ENCODE measurements at regions not wholly inside any gene's neighbourhood (a gene's known extent, or its start where the extent isn't known, plus 50 kb on each side); places are given as distances from the start of the nearest gene placed in this dataset.

DNA sequence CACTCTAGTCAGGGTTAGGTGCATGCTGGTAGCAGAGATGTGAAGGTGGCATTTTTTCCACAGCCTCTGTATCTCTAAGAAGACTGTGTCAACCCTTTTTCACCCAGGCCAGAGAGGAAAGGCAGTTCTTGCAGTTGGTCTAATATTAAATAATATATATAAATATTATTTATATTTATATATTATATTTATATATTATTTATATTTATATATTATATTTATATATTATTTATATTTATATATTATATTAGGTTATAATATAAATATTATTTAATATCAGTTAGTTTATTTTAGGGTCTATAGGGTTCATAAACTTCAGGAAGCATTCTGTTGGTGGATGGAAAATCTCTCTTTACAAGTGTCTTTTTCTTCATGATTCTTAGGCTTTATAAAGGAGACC lies 218.6 kb upstream of the DMRTA1 start:
- intact Hi-C loops (cut with micrococcal nuclease), result no loop called here
- Histone ChIP-seq H3K36me3 (ENCODE audit: control insufficient read depth in 1 of 2, insufficient read depth in 2 of 2, low read length in 2 of 2) (no peaks in the 10 kb centered on the region), H3K4me2 (ENCODE audit: low read length) (no peak overlapping the region), H3K4me3 (replicated peaks in 1 of 2; ENCODE audit: low read depth in 1 of 2, low read length in 2 of 2) (no peak overlapping the region), H3K4me1 (ENCODE audit: control insufficient read depth in 1 of 2, insufficient read depth in 2 of 2, low read length in 2 of 2) (no peaks in the 10 kb centered on the region), H4K20me1 (ENCODE audit: insufficient read depth) (no peaks in the 10 kb centered on the region), H3K9ac (ENCODE audit: low read length) (no peak overlapping the region), H3K27me3 (ENCODE audit: insufficient read depth, low read length) (no peaks in the 10 kb centered on the region), H3K27ac (ENCODE audit: low read depth, low read length) (no peak overlapping the region), H2AFZ (ENCODE audit: low read depth, low read length, poor library complexity, severe bottlenecking) (peak overlapping the region; percentile 62), H3K79me2 (ENCODE audit: insufficient read depth, low read length) (no peaks in the 10 kb centered on the region), H3K9me3 (ENCODE audit: control insufficient read depth in 1 of 2, insufficient read depth in 1 of 2, low read depth in 1 of 2, low read length in 2 of 2) (peaks cover 4 to 5% of the 10 kb centered on the region in 2 experiments; a peak in 3 of 4 replicates), H3K9me2 (ENCODE audit: insufficient read depth) (no peaks in the 10 kb centered on the region)
- ATAC-seq (no peak), DNase-seq (ENCODE audit: low read depth, low spot score) (no peak)
- TF ChIP-seq FOSL1 (IDR thresholded peaks at IDR 0.05; ENCODE audit: low read depth), result no peak
- no peak for TF ChIP-seq CEBPB (IDR thresholded peaks at IDR 0.05; ENCODE audit: low read depth)
- TF ChIP-seq CBX3 (IDR thresholded peaks at IDR 0.05; ENCODE audit: low read depth), result no peak
- TF ChIP-seq SIN3A (IDR thresholded peaks at IDR 0.05; ENCODE audit: low read depth), result no peak
- no peak for TF ChIP-seq EGR1 (IDR thresholded peaks at IDR 0.05; ENCODE audit: low read depth)
- TF ChIP-seq SRF (IDR thresholded peaks at IDR 0.05; ENCODE audit: low read depth), result no peak
- no peak for TF ChIP-seq ELF1 (IDR thresholded peaks at IDR 0.05; ENCODE audit: borderline replicate concordance, low read depth)
- TF ChIP-seq ZNF274 (IDR thresholded peaks at IDR 0.05; ENCODE audit: low read depth, low read length), result no peak
- POLR2A ChIA-PET, result no interaction called here
- no TSS peak for BruUV-seq (replicated peaks)
- RAD21 ChIA-PET (ENCODE audit: low non-redundant PET in 1 of 2, low total read pairs in 2 of 2, uncharacterized antibody in 2 of 2, unreplicated experiment in 2 of 2), result no interaction called here
- CTCF ChIA-PET, result interaction anchor here (1.9 kb wide), 1 partner anchor 16 kb away, joined by 7 read pairs; no protein-coding TSS in a partner anchor

DNA sequence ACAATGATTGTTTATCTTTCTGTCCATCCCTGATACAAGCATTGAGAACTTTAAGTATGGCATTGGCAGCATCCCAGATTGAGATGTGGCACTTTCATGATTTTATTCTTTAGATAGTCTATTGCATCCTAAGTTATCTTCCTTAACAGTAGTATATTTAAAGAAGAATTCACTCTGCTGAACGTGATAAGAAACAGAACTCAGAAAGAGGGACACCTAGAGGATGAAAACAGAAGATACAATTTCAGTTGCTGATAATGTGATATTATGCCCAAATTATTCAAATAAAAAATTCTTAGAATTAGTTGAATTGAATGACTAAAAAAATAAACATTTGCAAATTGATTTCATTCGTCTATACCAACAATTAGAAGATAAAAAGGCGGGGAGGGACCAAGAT lies 218.1 kb upstream of the DMRTA1 start:
- ATAC-seq (0 out of 2 replicates have a peak, but pooled peaks have one; percentile 38), DNase-seq (ENCODE audit: low read depth, low spot score) (no peak)
- Histone ChIP-seq H3K4me1 (ENCODE audit: control insufficient read depth in 1 of 2, insufficient read depth in 2 of 2, low read length in 2 of 2) (no peaks in the 10 kb centered on the region), H2AFZ (ENCODE audit: low read depth, low read length, poor library complexity, severe bottlenecking) (peak overlapping the region; percentile 62), H3K4me2 (ENCODE audit: low read length) (no peak overlapping the region), H3K27ac (ENCODE audit: low read depth, low read length) (no peak overlapping the region), H3K36me3 (ENCODE audit: control insufficient read depth in 1 of 2, insufficient read depth in 2 of 2, low read length in 2 of 2) (no peaks in the 10 kb centered on the region), H3K9me3 (ENCODE audit: control insufficient read depth in 1 of 2, insufficient read depth in 1 of 2, low read depth in 1 of 2, low read length in 2 of 2) (peaks cover 4 to 5% of the 10 kb centered on the region in 2 experiments; a peak in 3 of 4 replicates), H3K79me2 (ENCODE audit: insufficient read depth, low read length) (no peaks in the 10 kb centered on the region), H4K20me1 (ENCODE audit: insufficient read depth) (no peaks in the 10 kb centered on the region), H3K27me3 (ENCODE audit: insufficient read depth, low read length) (no peaks in the 10 kb centered on the region), H3K9ac (ENCODE audit: low read length) (no peak overlapping the region), H3K9me2 (ENCODE audit: insufficient read depth) (no peaks in the 10 kb centered on the region), H3K4me3 (replicated peaks in 1 of 2; ENCODE audit: low read depth in 1 of 2, low read length in 2 of 2) (no peak overlapping the region)
- ChIA-PET RAD21 (ENCODE audit: low non-redundant PET in 1 of 2, low total read pairs in 2 of 2, uncharacterized antibody in 2 of 2, unreplicated experiment in 2 of 2) (no interaction called here), CTCF (interaction anchor here (1.2 to 1.9 kb wide), 3 partner anchors 10 to 15 kb away, joined by 3 to 7 read pairs (median 3); no protein-coding TSS in a partner anchor), POLR2A (no interaction called here)
- BruUV-seq (replicated peaks), result no TSS peak
- intact Hi-C loops (cut with micrococcal nuclease), result no loop called here
- TF ChIP-seq RAD21 (IDR thresholded peaks at IDR 0.05; ENCODE audit: low read depth) (peak; percentile 48), EGR1 (IDR thresholded peaks at IDR 0.05; ENCODE audit: low read depth) (no peak)
- TF ChIP-seq, protein P1, sequence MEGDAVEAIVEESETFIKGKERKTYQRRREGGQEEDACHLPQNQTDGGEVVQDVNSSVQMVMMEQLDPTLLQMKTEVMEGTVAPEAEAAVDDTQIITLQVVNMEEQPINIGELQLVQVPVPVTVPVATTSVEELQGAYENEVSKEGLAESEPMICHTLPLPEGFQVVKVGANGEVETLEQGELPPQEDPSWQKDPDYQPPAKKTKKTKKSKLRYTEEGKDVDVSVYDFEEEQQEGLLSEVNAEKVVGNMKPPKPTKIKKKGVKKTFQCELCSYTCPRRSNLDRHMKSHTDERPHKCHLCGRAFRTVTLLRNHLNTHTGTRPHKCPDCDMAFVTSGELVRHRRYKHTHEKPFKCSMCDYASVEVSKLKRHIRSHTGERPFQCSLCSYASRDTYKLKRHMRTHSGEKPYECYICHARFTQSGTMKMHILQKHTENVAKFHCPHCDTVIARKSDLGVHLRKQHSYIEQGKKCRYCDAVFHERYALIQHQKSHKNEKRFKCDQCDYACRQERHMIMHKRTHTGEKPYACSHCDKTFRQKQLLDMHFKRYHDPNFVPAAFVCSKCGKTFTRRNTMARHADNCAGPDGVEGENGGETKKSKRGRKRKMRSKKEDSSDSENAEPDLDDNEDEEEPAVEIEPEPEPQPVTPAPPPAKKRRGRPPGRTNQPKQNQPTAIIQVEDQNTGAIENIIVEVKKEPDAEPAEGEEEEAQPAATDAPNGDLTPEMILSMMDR (IDR thresholded peaks at IDR 0.05 in 2 of 3, conservative IDR thresholded peaks at IDR 0.05 in 1 of 3; ENCODE audit: borderline replicate concordance in 1 of 3, insufficient read depth in 1 of 3, low read depth in 2 of 3, low read length in 2 of 3), result peak; percentile 28 to 47 (median 31); a peak in 4 of 6 replicates
